RWPE1 (cell line): ENCODE measurements at regions not wholly inside any gene's neighbourhood (a gene's known extent, or its start where the extent isn't known, plus 50 kb on each side); places are given as distances from the start of the nearest gene placed in this dataset.

ENCODE experiments used
- CTCF ChIA-PET: fragments of 350-600 bp; sonication (Branson Sonifier 250); formaldehyde crosslinking; extraction: SDS; loops from one replicate; lab custom pipeline; 2021; lab: Yijun Ruan, JAX
- POLR2A ChIA-PET: fragments of 400-600 bp; formaldehyde crosslinking; extraction: SDS; loops from one replicate; lab custom pipeline; 2020; ENCODE audit warnings: antibody characterized with exemption; ENCODE audit not compliant: low non-redundant PET; lab: Yijun Ruan, JAX
- DNase-seq: peaks from one replicate; pipeline ENCODE4 v3.0.0; 2012; ENCODE audit warnings: low spot score
- H3K27ac ChIP-seq: fragments of 450-650 bp; 2 replicates; pipeline ENCODE4 v1.5.1; 2017
- CTCF ChIP-seq: fragments of 450-650 bp; conservative IDR thresholded peaks from 2 replicates; pipeline ENCODE4 v1.5.1; 2017; ENCODE audit warnings: low read depth, mild to moderate bottlenecking

GRCh38 chr6:113350461-113350860 is 506.7 kb upstream of the MARCKS start:
- DNase-seq: no peak
- CTCF ChIA-PET: no interaction called here
- TF ChIP-seq CTCF: no peak
- no peak overlapping the region for H3K27ac ChIP-seq
- POLR2A ChIA-PET: no interaction called here

- ChIA-PET POLR2A (no interaction called here), CTCF (interaction anchor here (1.0 kb wide), 1 partner anchor 45 kb away, joined by 3 read pairs; no protein-coding TSS in a partner anchor)
- no peak overlapping the region for H3K27ac ChIP-seq
These were observed 505.8 kb upstream of the MARCKS start for GRCh38 chr6:113351173-113351834.

GRCh38 chr6:113352029-113352801 is 504.9 kb upstream of the MARCKS start:
- DNase-seq: peak; percentile 72
- H3K27ac ChIP-seq: no peak overlapping the region; the same call in 1 of the 2 replicates
- ChIA-PET CTCF (interaction anchor here (1.0 kb wide), 1 partner anchor 46 kb away, joined by 3 read pairs; no protein-coding TSS in a partner anchor), POLR2A (no interaction called here)
- TF ChIP-seq CTCF: no peak

More at GRCh38 chr6:113351173-113351834, 505.8 kb upstream of the MARCKS start:
- TF ChIP-seq CTCF: no peak
- DNase-seq: no peak

- CTCF ChIA-PET: no interaction called here
- no peak for DNase-seq
- H3K27ac ChIP-seq: no peak overlapping the region
- POLR2A ChIA-PET: no interaction called here
- TF ChIP-seq CTCF: no peak
These were observed 504.3 kb upstream of the MARCKS start for GRCh38 chr6:113352831-113353230.

- ChIA-PET CTCF (no interaction called here), POLR2A (no interaction called here)
- no peak for TF ChIP-seq CTCF
- no peak for DNase-seq
- no peak overlapping the region for H3K27ac ChIP-seq
These were observed 503.8 kb upstream of the MARCKS start for GRCh38 chr6:113353392-113353791.

- POLR2A ChIA-PET: no interaction called here
- DNase-seq: no peak
- no peak overlapping the region for H3K27ac ChIP-seq
- TF ChIP-seq CTCF: no peak
- CTCF ChIA-PET: no interaction called here
These were observed 502.8 kb upstream of the MARCKS start for GRCh38 chr6:113354204-113354895.
